HS-5 (cell line): ENCODE measurements at regions not wholly inside any gene's neighbourhood (a gene's known extent, or its start where the extent isn't known, plus 50 kb on each side); places are given as distances from the start of the nearest gene placed in this dataset.

Experiments
- DNase-seq: peaks from one replicate; pipeline ENCODE4 v3.0.0-alpha.2; 2012; ENCODE audit warnings: low read depth

DNA sequence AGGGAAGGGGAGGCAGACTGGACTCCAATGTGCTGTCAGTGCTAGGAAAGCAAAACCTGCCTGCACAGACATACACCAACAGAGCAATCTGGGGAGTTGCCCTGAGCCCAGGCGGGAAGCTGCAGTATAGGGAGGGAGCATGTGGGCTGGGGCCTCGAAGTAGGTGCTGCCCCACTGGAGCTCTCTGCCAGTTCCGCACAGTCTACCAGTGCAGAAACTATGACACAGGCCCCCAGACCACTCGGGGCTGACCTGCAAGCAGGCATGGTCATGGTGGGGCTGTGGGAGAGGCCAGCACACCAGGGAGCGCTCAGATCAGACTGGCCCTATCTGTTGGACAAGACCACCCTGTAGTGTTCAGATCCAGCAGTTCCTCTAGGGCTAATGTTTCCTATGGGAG, 344.1 kb upstream of the TRAM1L1 start:
- no peak for DNase-seq

DNA sequence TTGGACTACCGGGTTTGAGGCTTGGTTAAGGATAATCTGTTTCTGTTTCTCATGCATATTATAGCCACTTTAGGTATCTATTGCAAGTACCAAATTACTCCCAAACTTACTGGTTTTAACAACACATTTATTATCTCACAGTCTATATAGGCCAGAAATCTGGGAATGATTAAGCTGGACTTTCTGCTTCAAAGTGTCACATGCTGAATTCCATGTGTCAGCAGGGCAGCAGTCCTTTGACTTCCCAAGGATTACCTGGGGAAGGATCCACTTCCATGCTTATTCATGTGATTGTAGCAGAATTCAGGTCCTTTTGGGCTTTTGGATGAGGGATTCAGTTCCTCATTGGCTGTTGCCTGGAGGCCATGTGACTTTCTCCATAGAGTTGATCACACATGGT, 349.0 kb upstream of the TRAM1L1 start:
- DNase-seq = no peak

DNA sequence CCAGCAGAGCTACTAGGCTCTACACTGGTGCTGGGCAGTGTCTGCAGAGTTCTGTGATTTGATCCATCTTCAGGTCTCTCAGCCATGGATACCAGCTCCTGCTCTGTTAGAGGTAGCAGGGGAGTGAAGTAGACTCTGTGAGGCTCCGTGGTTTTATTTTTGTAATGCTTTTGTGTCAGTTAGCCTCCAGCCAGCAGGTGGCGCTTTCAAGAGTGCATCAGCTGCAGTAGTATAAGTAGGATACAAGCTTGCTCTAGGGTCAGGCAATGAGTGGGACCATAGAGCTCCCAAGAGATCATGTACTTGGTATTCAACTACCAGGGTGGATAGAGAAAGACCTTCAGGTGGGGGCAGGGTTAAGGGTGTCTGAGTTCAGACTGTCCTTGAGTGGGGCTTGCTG, 362.5 kb upstream of the TRAM1L1 start:
- no peak for DNase-seq

DNA sequence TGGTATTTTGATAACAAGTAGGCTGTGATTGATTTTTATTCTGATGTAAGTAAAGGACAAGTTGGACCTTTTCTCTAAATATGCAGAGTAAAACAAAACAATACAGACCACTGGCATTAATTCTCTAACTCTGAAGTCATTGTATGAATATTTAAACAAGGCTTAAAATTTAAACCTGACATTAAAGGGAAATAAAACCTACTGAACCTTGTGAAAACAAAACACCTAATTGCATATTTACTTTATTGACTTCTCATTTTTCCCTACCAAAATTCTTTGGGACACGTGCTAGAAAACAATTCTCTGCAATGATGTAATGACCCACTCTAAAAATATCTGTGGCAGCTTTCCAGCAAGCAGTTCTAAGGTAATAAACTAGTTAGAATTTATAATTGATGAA, 369.7 kb upstream of the TRAM1L1 start:
- DNase-seq = no peak

DNA sequence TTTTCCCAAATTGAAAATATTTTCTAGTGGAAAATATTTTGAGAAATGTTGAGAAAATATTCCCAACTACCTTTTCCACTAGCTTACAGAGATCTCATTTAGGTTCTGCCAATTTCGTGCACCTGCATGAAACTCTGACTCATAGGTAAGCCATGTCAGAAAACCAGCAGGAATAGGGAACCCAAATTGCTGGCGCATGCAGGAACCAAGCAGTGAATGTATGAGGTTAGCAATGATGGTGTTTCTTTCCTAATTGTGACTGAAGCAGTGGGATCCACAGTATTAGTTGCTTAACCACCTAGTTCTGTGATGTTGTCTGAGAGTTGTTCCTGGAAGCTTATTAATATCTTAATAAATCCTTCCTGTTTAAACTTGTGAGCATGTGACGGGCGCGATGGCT, 381.0 kb upstream of the TRAM1L1 start:
- DNase-seq = no peak

DNA sequence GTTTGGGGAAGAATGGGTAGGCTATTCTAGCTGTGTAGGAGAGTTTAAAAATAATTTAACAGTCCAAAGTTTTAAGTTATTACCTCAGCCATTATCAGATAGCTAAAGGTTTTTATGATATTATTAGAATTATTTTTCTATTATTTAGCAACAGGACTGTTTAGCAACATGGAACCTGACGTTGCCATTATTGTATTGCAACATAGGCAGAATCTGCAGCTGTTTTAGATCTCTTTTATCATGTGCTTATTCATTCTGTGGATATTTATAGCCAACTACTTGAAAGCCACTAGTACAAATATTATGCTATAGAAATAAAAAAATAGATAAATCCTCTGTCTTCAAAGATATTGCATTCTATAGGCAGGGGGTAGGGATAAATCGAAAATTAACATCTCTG, 382.0 kb upstream of the TRAM1L1 start:
- no peak for DNase-seq

DNA sequence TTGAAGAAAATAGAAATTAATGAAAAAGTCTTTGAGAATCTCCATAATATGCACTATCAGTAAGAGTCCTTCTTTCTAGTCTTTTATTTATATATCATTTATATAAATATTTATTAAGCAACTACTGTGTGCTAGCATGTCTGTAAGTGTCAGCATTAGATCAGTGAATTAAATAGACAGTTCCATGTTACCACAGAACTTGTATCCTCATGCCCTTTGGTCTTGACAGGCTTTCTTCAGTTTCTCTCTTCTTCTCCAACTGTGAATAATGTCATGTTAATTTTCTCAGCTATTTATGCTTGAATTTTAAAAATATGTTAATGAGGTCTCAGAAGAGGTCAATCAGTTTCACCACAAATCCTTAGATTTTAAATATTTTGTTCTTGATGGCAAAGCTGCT, 389.6 kb upstream of the TRAM1L1 start:
- no peak for DNase-seq

DNA sequence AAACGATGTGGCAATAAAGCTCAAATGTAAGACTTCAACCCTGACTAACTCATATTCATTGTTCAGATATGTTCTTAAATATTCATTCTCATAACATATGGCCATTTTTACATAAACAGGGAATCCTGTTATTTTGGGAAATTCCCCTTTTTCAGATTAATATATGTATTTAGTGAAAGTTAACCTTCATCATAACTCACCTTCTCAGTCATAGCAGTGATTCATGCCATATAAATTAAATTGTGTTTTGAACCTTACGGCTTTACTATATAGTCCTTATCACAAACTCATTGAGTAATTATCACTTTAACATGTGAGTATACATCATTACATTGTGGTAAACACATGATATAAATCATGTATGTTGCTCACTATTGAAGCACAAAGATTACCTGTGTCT, 392.5 kb upstream of the TRAM1L1 start:
- DNase-seq = no peak

DNA sequence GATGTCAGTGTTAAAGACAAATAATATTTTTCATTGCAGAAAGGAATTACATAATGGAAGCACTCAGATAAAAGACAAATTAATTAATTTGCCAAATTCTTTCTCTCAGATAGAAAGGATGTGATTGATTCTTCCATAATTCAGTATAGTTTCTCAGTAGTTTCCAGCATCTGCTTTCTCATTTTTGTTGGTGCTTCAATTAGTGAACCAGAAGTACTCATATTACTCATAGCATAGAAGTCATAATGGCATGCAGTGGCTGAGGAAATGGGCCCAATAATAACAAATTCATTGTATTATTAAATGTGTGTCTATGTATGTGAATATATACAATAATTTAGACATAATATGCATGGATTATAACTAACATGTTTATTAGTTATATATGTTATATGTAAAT, 393.3 kb upstream of the TRAM1L1 start:
- no peak for DNase-seq

DNA sequence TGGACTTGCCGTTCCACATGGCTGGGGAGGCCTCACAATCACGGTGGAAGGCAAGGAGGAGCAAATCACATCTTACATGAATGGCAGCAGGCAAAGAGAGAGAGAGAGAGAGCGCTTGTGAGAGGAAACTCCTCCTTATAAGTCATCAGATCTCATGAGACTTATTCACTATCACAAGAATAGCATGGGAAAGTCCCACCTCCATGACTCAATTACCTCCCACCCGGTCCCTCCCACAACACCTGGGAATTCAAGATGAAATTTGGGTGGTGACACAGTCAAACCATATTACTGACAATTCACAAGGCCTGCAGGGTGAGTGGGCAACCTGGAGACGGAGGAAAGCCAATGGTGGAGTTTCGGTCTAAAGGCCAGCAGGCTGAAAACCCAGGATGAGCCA, 394.3 kb upstream of the TRAM1L1 start:
- DNase-seq = no peak

DNA sequence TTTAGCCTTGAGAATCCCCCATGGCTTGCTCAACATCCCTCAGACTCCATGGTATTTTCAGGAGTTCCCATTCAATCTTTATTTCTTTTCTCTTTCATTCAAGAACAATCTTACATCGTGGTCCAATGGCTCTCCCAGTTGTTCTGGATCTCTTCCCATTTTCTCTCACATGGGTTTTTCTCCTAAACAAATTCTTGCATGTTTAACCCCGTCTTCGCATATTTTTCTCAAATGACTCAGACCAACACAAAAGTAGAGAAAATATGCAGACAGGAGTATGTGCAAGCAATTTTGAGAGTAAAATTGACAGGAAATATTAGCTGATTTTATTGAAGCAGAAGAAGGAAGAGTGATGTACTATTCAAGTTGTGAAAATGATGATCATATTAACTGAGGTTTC, 396.4 kb upstream of the TRAM1L1 start:
- peak; percentile 20 for DNase-seq

DNA sequence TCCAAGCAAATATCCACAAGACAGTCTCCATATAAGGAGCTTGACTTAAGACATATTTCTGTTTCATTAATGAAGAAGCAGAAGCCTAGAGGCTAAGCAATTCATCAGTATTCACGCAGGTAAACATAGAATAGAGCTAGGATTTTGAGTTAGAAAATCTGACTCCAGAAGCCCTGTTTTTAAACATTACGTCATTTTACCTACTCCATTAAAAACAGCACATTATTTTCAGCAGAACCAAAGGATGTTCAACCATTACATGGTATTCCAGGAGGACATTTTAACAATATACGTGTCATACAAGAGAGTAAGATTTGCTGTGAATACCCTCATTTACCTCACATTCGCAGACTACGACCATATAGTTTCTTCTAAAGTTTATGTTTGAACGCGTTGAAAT, 403.3 kb upstream of the TRAM1L1 start:
- no peak for DNase-seq

DNA sequence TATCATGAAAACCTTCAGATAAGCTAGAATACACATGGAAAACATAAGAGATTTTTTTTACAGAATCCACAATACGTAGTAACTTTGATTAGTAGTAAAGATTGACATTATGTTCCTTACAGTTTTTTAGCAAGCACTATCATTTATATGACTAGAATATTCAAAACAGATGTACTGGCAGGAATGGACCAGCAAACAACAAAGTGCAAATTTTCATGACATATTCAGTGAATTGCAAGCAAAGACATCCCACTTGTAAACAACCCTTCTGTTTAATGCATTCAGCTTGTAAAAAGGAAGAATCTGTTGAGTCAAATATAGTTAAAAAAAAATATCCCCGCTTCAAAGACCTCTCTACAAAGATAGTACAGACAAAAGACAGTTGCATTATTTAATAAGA, 403.7 kb upstream of the TRAM1L1 start:
- DNase-seq = no peak

DNA sequence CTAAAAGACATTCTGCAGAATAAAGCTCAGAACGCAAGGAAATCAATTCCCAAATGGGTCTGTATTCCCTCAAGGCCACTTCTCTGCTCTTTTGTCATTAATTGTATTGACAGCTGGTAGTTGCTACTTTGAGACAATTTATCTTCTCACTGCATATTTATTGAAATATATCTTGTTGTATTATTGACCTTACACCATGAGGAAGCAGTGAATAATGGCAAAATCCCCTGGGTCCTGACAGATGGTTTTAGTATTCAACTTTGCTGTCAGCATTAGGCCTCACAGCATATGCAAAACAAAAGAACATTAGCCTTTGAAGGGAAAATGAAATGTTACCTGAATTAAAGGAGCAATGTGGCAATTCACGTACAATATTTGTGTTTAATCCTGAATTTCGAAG, 406.1 kb upstream of the TRAM1L1 start:
- no peak for DNase-seq

DNA sequence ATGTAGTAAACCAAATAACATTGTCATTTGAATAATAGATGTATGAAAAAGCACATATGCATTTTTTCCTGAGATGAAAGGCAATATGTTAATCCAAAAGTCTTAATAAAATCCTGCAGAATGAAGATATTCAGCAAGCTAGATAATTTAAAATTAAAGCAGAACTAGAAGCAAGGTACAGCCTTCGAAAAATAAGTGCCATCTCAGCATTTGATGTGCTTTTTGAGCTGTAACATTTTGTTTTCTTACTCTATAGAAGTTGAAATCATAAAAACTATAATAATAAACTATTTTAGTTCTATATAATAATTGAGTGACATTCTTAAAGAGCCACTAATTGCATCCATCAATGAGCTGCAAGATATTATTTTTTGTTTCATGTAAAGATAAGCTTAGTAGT, 410.4 kb upstream of the TRAM1L1 start:
- DNase-seq = no peak

DNA sequence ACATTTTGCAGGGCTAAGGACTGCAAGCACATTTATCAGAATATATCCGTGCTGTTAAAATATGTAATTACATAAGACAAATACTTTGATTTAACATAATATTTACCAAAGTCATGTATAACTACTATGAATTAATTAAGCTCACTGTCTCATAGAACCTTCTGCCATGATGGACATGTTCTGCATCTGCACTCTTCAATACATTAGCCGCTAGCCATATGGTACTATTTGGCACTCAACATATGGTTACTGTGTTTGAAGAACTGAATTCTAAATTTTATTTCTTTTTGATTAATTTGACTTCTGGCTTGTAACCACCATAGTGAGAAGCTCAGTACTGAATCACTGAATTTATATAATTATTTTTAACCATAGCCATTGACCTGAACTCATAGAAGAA, 427.0 kb upstream of the TRAM1L1 start:
- no peak for DNase-seq

DNA sequence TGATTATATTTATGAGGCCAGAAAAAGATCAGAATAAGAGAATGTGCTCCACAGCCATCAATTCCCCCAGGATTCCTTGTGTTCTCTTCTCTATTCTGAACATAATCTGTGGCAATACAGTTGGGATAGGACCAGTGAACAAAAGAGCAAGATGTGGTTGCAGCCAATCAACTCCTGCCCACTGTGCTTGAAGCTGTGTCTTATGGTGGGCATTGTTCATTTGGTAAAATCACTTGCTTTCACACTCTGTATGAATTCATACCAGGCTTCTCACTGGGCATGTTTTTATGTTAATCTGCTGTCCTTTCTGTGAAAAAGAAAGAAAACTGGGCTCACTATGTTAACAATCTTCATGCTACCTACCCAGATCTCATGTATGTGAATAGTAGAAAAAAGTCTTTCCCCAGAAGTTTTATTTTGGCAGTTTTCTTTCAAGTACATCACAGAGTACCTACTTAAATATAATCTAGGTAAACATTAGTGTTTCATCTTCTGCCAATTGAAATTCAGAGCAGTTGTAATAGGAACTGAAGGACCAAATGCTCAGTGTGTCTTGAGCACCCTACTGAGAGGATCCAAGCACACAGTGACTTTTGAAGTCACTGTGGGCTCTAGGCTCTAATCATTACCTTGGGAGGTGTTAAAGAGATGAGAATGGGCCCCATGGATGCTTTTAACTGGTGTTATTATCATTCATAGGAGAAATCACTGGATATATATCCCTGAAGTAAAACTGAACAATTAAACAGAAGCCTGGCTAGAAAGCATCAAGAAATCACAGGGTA, 429.2 kb upstream of the TRAM1L1 start:
- DNase-seq = no peak

DNA sequence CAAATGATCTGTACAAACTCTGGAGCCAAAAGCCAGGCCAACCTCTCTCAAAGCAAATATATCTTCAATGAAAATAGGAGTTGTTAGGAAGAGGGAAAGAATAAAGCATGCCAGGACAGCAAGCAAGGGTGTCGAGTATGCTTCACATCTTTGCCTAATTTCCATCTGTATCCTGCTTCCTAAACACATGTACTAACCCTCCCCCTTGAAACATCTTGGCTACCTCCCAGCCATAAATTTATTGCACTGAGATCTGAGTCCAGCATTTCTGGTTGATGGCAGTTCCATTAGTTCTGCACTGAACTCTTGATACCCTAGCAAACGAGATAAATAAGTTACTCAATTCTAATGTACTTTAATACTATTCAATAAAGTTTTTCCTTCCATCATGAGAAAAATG, 430.5 kb upstream of the TRAM1L1 start:
- DNase-seq = no peak

DNA sequence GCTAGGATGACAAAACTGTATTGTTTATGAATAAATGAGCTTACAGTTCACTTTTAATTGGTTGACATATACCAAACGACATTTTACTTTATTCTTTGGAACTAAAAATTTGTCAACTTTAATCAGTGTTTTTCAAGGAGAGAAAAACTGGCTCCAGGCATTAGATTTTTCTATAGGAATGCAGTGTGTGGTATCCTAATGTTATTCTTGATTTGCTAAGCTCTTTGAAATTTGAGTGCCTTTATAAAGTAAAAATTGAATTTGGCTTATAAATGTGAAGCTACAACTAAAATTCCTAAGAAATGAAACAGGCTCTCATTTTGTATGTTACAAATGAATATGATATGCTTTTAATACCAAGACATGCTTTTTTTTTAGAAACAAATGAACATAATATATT, 442.2 kb upstream of the TRAM1L1 start:
- no peak for DNase-seq

DNA sequence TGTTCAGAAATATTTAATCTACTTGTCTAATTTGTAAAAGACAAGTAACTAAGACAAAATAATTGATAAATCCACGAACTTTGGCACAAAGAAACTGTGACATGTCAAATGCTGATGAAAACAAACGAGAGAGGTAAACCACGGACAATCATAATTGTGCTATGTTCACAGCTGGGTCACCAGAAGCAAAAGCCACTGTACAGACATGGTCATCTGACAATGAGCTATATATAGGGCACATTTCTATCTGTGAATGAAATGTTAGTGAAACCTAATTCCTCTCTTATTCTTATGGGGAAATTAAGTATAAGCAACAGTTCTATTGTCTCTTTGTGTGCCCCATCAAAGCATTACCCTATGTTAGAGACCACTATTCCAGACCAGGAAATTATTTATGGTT, 444.0 kb upstream of the TRAM1L1 start:
- DNase-seq = no peak

DNA sequence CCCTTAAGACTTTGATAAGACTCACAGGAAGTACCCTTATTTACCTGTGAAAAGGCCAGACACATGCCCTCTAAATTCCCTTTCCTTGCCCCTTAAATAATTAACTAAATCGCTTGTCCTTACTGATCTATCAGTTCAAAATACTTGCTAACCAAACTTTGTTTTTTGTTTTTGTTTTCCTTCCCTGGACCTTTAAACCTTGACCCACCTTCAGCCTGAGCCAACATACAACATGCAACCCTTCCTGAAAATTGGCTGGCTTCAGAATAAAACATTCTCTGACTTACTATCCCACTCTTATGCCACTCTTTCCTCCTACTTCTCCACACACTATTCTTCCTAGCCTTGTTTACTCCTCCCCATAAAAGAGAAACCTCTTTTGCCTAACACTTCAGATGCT, 448.1 kb upstream of the TRAM1L1 start:
- DNase-seq = no peak

DNA sequence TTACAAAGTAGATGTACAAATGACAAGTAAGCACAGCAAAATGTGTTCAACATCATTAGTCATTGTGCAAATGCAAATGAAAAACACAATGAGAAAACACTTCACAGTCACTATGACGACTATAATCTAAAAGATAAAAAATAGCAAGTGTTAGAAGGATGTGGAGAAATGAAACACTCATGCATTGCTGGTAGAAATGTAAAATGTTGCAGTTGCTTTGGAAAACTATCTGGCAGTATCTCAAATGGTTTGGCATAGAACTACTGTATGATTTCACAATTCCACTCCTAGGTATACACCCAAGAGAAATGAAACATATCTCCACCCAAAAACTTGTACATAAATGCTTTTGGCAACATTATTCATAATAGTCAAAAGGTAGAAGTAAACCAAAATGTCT, 459.7 kb upstream of the TRAM1L1 start:
- DNase-seq = no peak

DNA sequence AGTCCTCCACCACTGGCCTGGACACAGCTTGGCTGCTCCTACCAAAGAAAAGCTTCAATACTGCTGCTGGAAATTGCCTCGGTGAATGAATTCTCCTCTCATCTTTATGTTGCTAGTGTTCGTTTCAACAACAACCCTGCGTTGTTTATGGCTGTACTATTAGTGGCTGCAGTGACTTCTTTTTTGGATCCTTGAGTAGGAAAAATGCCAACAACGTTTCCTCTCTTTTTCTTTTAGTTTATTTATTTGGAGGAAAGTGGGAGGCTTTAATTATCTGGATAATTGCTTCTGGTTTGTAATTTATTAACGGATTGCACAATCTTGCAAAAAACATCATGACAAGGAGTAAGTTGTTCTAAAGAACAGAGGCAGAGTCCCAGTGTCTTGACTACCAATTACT, 464.1 kb upstream of the TRAM1L1 start:
- DNase-seq = no peak

DNA sequence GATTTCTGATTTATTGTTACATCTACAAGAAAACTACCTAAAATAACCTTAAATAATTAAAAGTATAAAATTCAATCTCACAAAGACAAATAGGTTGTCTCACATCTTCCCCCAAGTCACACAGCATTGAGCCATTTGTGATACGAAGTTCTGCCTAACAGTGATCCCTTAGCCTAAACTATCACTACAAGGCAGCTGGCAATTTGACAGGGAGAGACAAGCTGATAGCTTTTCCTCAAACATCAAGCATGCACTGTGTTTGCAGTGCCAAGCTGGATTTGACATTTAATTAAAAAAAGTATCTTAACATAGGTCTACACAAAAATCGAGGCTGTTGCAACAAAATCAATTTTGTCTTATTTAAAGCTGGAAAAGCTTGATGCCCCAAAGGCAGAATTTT, 464.7 kb upstream of the TRAM1L1 start:
- DNase-seq = no peak

DNA sequence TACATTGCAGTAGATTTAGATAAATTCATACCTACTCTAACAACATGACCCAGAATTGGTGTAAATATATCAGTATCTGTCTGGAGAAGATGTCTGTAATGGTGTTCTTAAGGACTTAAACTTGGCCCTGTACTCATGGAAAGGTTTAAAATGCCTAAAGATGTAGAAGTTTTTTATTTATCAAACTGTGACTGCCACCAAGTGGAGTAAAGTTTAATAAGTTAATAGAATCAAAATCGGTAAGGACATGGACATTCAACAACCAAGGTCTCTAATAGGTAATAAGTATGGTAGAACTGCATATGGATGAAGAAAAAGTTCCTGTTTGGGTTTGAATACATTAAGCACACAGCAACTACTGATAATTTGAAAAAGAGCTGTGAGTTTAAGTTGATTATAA, 474.0 kb upstream of the NDST3 start:
- DNase-seq = peak; percentile 2
